HG02678 (cell line): ENCODE measurements at regions not wholly inside any gene's neighbourhood (a gene's known extent, or its start where the extent isn't known, plus 50 kb on each side); places are given as distances from the start of the nearest gene placed in this dataset.
A peak's percentile ranks its signal among the peaks of the same experiment; 100 is the strongest.

Experiments
- ATAC-seq: cut with Tn5 transposase; IDR thresholded peaks from one replicate; pipeline ENCODE4 v1.9.1; 2021; ENCODE audit warnings: mild to moderate bottlenecking, moderate library complexity; ENCODE audit not compliant: unreplicated experiment

DNA sequence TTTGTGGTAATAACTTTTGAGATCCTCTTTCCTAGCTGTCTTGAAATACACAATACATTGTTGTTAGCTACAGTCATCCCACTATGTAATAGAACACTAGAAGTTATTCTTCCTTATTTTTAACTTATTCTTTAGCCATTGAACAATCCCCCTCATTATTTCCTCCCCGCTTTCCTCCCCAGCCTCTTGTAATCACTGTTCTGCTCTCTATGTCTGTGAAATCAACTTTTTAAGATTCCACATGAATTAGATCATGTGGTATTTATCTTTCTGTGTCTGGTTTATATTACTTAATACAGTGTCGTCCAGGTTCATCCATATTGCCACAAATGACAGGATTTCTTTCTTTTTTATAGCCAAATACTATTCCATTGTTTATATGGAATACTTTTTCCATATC lies 72.9 kb downstream of the SLC10A2 start:
- no peak for ATAC-seq

DNA sequence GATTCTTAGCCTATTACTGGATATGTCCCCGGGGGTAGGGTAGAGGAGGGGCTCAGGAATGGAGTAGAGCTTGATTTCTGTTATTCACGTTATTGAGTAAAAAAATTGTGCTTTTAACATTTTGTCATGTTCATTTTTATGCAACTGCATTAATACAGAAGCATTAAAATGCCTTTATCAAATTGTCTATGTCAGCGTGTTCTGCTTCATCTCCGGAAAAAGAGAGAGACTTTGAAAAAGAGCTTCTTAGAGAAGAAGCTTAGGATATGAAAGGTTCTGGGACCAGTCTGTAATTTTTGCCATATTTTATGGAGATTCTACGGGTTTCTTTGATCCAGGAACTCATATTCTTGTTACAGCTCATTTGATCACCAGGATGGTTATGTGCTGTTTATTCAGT lies 82.0 kb downstream of the SLC10A2 start:
- no peak for ATAC-seq

DNA sequence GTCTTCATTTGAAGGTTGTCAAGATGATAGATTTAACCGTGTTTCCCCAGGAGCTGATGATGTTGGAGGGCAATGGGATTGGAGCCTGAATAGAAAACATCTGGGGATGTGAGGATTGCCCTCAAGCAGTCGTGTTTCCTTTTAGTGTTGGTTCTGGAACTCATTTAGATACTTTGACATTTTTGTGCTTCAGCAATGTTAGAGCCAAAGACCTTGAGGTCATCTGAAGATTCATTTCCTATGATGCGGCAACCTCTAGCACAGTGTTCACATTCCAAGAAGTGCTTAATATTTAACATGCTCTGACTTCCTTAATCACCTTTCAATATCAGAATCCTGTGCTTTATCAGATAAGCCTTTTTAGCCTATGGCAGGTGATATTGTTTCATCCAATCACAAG lies 82.7 kb downstream of the SLC10A2 start:
- ATAC-seq: no peak

DNA sequence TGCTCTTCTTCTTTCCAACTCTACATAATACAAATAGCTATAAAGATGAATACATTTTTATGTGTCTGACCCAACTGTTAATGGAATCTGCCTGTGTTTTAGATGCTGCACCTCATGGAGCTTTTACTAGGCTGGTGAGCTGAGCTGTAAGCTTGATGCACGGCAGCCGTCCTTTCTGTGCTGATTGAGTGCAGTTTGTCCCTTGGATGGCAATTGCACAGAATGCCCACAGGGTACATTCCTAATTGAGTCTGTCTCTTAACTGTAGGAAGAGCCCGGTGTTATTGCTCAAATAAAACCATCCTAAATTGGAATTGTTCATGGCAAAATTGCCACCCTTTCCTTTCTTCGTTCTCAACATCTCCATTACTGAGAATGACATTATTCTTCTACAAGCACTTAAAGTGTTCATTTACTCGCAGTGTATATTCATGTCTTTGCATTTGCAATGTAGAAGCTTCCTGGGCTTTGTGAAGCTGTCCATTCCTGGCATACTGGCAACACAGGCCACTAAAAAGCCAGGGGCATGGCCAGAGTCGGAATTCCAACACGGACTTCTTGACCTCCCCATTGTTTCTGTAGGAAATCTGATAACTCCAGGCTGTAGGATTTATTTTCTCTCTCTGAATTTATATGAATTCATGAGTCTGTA lies 85.8 kb downstream of the SLC10A2 start:
- no peak for ATAC-seq

DNA sequence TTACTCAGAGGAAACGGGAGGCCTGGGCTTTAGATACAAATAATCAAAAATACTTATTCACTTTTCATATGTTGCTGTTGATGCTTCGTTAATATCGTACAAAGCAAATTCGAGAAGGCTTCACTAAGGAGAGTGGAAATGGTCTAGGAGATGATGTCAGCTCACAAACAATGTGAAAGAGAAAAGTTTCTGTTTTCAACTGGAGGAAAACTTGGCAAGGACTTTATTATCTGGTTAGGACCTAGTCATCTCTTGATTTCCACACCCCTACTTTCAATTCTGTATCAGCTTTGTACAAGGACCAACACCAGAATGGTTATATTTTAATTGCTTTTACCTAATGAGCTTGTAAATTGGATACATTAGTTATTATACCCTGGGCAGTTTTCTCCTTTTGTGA lies 88.0 kb downstream of the SLC10A2 start:
- ATAC-seq: no peak

DNA sequence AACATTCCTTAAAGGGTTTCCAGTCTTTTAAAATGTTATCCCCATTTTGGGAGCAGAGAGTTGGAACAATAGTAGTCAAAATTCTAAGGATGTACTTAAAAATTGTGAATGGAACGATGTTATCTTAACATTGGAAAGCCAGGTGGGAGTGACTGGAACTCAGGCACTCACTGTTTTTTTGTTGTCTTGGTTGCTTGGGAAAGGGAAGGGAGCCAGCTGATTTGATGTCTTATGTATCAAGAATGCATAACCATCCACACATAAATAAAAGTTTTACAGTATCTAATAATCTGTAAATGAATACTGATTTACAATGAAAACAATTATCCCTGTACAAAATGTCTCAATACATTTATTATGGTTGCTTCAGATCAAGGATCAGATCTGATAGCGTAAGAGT lies 88.7 kb downstream of the SLC10A2 start:
- no peak for ATAC-seq

DNA sequence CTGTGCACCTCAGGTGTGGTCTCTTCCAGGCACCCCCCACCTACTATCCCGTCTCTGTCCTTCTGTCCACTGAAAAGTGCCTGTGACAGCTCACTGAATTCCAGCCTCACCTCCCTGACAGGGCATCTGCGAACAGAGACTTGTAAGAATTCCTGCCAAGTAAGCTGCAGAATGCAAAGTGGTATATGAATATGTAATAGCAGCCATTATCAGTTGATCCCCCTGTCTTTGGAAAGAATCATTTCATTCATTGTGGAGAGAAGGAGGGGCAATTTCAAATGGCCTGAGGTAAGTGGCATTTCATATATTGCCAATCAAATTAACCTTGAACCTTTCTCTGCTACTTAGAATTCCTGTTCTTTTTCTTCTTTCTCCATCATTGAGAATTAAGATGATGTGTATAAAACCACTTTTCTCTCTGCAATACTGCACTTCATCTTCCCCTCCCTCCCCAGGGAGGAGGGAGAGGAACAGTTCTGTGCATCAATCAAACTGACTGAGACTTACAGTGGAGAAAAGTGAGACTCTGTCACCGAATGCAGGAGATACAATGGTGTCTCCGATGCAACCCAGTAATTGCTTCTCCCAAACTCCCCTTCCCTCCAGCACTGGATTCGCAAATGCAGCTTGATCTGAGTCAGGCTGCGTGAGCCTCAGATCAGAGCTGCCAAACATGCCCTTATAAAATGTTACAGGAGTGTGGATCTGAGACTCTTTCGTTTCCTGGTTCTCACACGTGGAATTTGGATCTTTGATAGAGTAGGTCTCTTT lies 91.7 kb downstream of the SLC10A2 start:
- ATAC-seq: no peak

DNA sequence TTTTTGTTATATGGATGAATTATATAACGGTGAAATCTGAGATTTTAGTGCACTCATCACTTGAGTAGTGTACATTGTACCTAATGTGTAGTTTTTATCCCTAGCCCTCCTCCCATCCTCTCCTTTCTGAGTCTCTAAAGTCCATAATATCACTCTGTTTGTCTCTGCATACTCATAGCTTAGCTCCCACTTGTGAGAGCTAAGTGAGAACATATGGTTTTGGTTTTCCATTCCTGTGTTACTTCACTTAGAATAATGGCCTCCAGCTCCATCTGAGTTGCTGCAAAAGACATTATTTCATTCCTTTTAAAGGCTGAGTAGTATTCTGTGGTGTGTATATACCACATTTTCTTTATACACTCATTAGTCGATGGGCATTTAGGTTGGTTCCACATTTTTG lies 94.0 kb downstream of the SLC10A2 start:
- no peak for ATAC-seq

DNA sequence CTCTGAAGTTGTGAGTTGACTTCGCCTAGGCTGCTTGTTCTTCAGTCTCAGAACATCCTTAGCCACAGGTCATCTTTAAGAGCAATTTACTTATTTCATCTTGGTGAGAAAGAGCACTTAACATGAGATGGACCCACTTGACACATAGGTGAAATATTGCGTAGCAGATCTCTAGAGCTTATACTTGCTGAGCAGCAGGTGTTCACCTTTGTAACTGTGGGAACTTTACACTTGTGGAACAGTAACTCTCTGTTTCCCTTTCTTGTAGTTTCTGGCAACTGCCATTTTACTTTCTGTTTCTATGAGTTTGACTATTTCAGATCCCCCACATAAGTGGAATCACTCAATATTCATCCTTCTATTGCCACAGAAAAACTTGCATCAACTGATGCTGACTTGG lies 95.7 kb downstream of the SLC10A2 start:
- ATAC-seq: peak; percentile 97

DNA sequence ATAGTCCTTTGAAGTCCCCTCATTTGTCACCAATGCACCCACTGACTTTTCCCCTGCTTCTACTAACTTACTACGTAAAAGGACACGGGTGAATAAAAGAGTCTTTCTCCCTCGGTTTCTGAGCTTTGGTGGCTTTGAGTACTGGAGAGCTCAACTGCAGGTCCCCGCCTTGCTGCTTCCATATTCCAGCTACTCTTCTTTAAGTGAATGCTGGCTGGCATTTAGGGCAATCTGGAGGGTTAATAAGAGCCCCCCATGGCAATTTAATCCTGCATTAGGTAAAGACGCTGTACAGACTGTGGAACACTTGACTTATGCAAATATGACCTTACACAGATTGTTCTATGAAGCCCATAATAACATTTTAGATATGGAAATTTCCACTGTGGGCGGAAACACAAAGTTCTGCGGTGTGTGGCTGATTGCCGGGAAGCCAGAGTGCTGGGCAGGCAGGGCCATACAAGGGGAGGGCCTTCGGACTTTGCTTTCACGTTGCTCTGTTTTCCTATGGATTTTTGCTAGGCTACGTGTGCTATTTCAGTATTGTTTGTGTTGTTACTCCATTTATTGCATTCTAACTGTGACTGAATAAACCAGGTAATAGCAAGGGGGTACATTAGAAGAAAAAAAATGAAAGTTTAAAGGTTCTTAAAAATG lies 97.5 kb downstream of the SLC10A2 start:
- ATAC-seq: peak; percentile 58

DNA sequence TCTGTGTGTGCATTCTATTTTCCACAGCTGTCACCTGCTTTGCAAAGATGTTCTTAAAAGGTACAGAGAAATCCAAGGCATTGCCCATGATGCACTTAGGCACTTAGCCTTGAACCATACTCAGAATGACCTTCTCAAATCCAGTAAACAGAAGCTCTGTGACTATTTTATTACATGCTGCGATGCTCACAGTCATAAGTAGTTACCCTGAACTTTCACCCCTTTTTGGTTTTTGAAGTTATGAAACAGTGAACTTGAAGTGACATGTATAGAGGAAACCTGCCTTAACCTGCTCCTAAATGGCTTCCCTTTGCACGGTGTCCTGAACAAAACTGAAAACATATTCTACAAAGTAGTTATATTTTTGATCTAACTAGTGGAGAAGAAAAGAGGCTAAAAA lies 100.4 kb downstream of the SLC10A2 start:
- no peak for ATAC-seq

DNA sequence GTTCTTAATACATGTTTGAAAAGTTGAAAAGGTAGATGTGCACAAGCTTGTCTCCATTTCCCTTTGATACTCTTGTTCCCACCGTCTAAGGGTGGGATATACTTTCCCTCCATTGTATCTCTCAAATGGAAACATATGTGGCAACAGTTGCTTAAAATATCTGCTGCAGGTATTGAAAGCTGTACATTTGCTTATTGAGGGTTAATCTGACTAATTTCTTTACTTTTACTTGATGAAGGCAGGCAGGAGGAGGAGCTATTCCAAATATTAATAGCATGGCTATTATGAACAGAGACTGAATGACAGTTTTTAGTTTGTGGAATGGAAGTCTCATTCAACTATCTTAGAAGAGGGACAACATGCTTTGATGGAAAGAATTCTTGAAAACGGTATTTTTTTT lies 103.8 kb downstream of the SLC10A2 start:
- ATAC-seq: no peak

DNA sequence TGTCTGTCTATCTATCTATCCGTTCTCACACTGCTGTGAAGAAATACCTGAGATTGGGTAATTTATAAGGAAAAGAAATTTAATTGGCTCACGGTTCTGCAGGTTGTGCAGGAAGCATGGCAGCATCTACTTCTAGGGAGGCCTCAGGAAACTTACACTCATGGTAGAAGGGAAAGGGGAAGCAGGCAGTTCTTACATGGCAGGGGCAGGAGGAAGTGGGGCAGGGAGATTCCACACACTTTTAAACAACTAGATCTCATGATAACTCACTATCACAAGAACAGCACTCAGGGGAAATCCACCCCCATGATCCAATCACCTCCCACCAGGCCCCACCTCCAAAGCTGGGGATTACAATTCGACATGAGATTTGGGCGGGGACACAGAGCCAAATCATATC lies 105.3 kb downstream of the SLC10A2 start:
- no peak for ATAC-seq

DNA sequence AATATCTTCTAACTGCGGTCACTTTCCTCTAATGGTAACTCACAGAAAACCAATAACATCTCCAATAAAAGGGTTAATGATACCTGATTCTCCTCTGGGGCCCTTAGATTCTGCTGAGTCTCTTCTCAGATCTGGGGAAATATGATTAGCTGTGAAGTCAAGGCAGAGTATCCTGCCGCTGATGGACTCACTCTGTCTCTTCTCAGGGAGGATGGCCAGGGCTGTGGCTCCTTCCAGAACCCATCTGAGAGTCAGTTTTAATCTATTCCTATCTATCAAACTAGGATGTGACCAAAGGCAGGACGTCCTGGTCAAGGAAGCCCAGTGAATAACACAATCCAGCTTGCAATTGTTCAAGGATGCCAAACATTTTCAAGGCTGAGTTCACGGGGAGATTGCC lies 109.8 kb downstream of the SLC10A2 start:
- ATAC-seq: no peak

DNA sequence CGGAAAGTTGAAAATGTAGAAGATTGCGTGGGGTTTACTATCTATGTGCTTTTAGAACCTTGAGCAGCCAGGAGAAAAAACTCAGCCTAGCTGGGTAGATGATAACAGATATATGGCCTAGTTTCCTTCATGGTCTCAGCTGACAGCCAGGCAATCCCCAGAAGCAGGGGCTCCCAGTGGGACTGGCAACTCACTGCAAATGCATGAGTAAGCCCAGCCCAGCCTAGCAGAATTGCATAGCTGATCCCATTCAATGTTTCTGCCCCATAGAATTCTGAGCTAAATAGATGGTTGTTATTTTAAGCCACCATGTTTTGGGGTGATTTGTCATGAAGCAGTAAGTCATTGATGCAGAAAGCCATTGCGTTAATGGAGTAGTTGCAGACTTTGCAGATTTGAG lies 108.5 kb downstream of the ERCC5 start:
- no peak for ATAC-seq

DNA sequence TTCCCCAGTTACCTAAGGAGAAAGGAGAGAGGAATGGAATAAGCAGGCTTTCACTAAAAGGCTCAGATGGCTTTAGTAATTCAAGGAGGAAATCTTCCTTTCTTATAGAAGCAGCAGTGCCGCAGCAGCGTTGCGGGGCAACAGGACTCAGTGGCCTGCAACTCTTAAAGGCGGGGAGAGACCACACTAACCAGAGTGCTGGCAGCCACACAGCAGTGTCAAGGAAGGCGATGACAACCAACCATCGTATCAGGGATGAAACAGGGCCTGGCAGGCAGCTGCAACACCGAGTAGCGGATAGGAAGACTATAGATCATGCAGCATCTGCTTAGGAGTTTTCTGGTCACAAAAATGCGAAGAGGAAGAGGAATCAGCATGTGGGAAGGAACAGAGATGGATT lies 106.0 kb downstream of the ERCC5 start:
- no peak for ATAC-seq

DNA sequence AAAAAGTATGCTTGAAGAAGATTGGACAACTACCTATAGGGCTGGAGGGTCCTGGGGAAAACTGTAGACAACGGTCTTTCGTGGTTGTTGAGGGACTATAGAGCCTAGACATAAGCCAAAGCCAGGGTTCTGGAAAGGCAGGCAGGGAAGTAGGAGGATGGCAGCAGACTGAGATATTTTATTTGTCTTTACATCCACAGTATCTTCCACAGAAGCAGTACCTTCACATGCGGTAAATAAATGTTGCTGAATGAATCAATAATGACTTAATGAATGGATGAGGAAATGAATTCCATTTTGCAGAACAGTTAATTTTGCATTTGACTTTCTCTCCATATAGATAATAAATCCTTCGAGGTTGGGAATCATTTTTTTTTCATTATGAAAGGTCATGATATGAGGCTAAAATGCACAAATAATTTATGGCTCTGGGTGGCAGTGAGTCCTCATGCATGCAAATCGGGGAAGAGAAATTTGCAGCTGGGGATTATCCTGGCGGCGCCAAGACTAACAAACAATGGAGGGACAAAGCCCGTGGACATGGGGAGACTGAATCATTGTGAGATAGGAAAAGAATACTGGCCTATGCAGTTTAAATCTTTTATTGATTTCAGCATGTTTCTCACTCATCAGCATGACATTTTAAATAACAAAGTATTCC lies 102.0 kb downstream of the ERCC5 start:
- no peak for ATAC-seq

DNA sequence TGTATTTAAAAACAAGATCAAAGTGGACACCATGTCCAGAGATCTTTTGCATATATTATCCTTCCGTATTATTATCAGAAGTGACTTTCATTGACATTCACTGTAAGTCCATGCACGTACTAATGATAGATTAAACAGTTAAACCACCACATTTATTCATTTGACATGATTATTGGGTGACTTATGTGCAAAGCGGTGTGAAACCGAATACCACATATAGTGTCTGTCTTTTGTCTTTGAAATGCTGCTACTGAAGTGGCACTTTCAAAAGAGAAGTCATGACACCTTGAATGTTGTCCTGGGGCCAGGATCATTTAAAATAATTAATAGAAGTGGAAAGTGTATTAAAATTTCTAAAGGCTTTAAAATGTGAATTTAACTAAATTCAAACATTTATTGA lies 100.1 kb downstream of the ERCC5 start:
- no peak for ATAC-seq

DNA sequence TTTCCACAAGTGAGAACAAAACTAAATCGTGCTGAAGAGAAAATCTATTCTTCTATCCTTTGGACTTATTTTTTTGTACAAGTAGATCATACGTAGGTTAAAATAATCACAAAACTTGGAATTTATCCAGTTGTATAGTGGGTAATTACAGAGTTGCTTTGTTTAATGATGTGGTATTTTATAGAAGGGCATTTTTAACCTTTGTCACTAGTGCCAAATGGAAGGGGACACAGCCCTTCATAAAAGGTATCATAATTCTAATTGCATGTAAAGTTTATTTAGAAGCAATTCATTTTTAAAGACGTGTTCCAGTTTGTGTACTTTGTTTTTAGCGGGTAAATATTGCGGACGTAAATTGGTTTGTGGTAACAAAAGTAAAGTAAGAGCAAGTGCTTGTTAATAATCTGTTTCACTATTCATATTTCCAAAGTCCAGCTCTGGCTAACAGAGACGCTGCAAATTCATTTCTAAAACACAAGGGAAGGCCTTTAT lies 99.5 kb downstream of the ERCC5 start:
- no peak for ATAC-seq

DNA sequence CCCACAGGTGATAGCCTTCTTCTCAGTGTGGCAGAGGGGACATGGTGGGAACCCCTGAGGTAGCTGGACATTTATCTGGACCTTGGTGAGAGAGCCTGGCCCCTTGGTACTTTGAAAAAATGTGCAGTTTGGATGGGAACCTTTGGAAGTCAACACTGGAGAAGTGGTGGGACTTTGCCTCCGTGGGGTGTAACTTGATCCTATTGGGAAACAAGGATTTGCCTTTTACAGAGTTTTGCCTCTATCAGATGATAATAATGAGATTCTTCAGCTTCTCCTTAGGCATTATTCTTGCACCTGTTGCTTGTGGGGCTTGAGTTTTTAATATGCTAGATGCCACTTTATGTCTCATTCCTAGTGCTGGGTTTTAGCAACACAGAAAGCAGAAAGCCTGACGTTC lies 99.0 kb downstream of the ERCC5 start:
- ATAC-seq: no peak

DNA sequence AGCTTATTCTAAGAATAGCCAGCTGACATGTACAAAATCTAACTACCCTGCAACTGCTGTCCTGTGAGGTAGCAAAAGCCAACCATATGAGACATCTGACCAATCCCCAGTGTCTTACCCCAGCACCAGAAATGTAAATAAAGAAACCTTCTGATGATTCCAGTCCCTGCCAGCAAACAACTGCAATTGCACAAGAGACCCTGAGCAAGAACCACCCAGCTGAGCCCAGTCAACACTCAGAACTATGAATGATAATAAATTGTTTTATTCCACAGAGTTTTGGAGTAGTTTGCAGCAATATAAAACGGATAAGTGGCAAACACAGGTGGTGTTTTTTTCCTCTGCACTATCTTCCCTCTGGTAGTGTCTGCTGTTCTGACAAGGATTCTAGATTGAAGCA lies 94.9 kb downstream of the ERCC5 start:
- ATAC-seq: no peak

DNA sequence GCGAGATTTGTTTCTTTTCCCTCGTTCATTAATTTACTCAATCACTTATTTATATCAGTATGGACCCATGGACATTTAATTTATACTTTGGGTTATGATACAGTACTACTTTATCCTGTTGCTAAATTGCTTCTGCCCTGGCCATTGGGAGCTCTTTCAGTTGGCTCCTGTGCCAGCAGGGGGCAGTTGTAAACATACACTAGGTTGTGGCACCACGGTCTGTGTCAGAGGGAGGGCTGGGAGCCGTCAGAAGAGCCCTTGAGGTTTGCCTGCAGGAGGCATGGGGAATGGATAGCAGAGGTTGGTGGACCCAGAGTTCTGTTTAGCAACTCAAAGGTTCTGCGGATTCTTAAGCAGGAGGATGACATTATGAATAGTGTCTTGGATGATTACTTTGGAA lies 94.3 kb downstream of the ERCC5 start:
- no peak for ATAC-seq
